ENCODE measurements at regions not wholly inside any gene's neighbourhood (a gene's known extent, or its start where the extent isn't known, plus 50 kb on each side); places are given as distances from the start of the nearest gene placed in this dataset.

DNA sequence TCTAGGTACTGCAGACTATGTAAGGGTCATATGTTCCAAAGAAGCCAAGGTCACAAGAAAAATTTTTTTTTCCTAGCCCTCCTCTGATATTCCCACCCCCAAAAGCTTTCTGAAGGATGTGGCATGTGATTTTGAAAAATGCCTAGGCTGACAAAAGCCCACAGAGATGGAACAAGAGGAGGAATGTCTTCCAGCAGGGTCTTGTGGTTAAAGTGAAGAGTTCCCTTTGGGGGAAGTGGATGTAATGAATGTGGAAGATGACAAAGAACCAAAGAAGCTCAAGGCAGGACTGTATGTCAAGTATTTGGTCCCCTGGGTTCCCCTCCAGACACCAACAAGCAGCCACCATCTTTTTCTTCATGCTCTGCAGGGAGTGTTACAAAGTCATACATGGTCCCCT lies 268.8 kb downstream of the BCOR start:
- DNase-seq (ENCODE audit: low read depth), result no peak

DNA sequence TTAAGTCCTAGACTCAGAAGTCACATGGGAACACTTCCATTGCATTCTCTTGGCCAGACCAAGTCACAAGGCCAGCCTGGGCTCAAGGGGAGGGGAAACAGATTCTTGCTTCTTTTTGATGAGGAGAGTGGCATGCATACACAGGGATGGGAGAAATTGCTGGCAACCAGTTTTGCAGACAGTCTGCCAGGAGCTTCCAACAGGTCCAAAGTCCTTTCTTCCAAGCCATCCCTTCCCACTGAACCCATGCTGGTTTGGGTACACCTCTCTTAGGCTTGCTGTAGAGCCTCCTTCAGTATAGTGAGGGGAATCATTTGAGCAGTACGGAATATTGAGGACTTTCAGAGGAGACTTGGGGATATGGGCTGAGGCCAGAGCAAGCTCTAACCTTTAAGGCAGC lies 267.8 kb downstream of the BCOR start:
- DNase-seq (ENCODE audit: low read depth), result no peak

DNA sequence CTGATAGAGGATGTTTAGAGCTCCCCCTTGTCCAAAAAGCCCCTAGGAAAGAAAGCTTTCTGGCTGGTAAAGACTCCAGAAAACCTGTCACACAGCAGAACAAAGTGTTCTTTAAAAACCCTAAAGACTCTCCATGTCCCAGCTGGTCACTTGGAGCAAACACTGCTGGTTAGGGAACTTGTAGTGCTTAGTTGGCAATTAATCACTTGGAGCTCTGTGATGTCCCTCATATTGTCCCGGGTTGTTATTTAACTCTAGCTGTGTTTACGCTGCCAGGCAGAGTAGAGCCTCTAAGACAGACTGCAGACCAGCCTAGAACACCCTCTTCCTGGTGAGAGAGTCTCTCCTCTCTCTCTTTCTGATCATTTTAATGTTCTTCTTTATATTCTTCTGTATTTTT lies 267.3 kb downstream of the BCOR start:
- no peak for DNase-seq (ENCODE audit: low read depth)

DNA sequence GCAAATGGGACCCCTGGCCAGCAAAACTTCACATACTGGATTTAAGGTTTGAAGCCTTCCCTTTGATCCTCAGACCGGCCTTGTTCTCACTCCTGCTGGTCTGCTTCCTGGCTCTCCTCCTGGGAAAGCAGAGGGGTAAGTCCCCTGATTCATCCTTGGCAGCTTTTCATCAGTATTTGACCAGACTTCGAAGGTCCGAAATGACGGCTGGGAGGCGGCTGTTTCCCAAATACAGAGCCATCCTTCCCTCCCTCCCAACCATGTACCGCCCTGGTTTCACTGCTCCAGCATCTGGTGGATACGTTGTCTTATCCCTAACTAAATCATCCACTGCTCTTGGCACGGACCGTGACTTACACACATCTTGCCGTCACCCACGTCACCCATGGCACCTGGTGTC lies 265.5 kb downstream of the BCOR start:
- DNase-seq (ENCODE audit: low read depth), result no peak

DNA sequence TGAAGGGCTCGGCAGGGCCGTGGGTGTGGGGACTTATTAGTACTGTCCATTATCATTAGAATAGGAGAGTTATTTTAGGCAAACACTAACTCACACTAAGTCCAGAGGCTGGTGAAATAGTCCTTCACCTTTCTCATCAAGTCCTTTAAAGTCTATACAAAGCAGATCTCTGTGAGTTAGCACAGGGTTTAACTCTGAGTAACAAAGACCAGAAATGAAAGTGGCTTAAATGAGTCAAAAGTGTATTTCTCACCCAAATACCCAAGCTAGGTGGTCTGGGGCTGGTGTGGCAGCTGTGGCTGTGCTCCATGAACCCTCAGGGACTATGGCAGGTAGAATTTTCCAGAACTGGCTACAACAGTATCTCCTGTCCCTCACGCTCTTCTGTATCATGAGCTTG lies 263.2 kb downstream of the BCOR start:
- no peak for DNase-seq (ENCODE audit: low read depth)

DNA sequence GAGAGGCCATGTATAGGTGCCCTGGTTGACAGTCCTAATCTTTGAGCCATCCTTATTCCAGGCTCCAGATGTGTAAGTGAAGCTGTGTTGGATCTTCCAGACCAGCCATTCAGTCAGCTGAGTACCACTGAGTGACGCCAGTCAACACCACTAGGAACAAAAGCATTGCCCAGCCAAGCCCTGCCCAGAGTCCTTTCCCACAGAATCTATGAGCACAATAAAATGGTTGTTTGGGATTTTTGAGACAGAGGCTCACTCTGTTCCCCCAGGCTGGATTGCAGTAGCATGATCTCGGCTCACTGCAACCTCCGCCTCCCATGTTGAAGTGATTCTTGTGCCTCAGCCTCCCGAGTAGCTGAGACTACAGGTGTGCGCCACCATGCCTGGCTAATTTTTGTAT lies 262.5 kb downstream of the BCOR start:
- no peak for DNase-seq (ENCODE audit: low read depth)

DNA sequence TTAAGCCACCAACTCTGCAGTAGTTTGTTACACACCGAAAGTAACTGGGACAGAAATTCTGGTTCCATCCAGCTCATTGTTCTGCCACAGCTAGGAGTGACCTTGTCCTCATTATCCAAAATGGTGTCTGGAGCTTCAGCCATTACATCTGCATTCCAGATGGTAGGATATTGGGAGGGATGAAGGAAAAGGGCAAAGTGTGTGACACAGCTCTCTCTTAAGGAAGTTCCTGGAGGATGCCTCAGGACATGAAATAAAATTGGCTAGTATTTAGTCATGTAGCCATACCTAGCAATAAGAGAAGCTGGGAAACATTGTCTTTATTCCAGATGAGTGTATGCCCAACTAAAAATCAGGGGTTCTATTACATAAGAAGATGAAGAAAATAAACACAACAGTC lies 262.0 kb downstream of the BCOR start:
- no peak for DNase-seq (ENCODE audit: low read depth)

DNA sequence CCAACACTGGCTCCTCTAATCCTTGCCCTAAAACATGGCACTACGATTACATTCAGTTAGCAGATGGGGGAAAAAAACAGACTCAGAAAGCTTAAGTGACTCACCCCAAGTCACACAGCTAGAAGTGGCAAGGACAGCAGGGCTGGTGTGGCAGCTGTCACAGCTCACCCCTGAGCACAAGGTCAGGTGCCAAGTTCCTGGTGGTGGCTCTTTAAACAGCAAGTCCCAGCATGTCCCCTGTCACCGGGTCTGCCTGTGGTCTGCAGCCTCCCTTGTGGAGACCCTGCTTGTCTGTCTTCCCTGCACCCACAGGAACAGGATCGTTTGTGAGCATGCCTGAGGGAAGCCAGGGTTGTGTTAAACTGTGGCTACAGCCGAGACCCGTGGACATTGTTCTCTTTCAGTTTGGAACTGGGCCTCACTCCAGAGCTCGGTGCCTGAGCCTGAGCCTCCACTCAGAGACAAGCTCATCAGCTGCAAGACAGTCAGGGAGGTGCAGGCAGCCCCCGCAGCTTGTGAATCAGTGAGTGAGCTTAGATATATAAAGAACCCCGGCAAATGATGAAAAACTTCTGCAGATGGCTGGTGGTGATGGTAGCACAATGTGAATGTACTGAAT lies 260.8 kb downstream of the BCOR start:
- no peak for DNase-seq (ENCODE audit: low read depth)

DNA sequence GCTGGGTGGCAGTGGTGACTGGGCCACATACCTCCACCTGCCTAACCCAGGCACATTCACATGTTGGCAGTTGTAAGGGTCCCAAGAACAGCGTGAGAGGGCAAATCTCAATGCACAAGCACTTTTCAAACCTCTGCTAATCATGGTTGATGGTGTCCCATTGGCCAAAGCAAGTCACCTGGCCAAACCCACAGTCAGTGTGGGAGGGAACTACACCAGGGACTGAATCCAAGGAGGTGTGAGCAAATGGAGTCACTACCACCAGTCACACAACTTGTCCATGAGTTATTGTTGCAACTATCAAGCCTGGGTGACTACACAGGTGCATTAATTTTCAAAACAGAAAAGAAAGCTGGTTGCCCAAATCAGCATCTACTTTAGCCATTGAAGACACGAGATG lies 260.1 kb downstream of the BCOR start:
- DNase-seq (ENCODE audit: low read depth), result no peak

DNA sequence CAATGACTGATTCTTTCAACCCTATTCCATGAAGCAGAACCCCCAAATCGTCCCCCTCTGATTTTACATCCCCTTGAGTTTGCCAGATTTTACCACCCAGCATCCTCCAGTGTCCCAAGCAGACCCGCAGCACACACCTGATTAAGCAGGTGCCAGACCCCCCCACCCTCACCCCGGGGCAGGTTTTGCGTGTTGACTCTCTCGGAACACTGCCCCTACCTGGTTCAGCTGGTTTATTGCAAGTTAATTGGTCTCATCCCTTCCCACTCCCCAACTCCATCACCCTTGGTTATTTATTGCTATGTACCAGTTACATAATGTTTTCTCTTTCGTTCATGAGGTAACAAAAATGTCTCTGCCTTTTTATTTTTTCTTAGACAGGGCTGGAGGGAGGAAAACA lies 258.4 kb downstream of the BCOR start:
- no peak for DNase-seq (ENCODE audit: low read depth)

DNA sequence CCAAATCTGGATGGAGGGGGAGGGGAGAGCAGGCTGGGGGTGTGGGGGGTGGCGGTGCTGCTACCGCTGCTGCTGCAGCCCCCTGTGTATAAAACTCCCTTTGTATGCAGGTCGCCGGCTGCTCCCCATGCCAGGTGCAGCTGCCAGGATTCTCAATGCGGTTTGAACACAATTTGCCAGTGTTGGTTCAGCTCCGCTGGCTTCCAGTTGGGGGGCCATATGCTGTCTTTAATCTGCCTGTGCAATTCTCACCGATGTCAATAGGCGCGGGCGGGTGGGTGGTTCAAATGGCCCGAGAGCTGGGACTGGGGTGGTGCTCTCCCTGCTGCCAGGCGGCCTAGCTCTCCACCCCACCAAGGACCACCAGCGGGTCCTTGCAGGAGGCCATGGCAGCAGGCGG lies 257.6 kb downstream of the BCOR start:
- no peak for DNase-seq (ENCODE audit: low read depth)

DNA sequence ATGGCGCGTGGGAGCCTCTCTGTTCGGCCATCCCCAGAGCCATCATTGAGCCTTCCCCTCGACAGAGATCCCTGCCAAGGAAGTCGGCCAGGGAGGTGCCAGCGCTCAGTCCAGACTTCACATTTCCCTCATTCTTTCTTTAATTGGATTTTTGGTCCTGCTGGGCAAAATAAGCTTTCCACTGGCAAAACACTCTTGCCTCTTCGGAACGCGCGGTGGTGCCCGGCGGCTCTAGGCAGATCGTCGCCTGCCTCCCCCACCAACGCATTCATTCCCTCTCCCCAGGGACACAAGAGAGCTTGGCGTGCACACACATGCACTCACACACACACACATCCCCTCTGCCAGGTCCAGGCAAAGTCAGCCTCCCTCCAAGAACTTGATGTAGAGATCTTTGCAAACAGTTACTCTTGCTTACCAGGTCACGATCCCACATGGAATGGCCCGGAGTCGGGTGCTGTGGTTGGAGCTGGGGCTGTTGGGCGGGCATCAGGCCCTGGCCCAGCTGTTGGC lies 257.1 kb downstream of the BCOR start:
- DNase-seq (ENCODE audit: low read depth), result no peak

DNA sequence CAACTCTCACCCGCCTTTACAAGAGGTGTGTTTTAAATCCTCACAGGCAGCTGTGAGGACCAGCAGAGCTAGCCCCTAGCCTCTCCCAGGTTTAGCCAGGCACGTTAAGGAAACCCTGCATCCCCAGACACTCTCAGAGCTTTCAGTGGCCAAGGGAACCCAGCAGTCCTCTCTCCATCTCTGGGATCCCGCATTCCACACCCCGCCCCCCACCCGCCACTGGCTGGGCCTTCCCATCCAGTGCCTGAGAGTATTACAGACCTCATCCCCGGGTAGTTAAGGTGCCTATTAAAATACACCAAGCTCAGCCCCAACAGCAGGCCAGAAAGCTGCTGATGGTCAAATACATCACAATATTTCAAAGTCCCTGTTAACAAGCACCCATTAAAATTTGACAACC lies 256.2 kb downstream of the BCOR start:
- DNase-seq (ENCODE audit: low read depth), result no peak

DNA sequence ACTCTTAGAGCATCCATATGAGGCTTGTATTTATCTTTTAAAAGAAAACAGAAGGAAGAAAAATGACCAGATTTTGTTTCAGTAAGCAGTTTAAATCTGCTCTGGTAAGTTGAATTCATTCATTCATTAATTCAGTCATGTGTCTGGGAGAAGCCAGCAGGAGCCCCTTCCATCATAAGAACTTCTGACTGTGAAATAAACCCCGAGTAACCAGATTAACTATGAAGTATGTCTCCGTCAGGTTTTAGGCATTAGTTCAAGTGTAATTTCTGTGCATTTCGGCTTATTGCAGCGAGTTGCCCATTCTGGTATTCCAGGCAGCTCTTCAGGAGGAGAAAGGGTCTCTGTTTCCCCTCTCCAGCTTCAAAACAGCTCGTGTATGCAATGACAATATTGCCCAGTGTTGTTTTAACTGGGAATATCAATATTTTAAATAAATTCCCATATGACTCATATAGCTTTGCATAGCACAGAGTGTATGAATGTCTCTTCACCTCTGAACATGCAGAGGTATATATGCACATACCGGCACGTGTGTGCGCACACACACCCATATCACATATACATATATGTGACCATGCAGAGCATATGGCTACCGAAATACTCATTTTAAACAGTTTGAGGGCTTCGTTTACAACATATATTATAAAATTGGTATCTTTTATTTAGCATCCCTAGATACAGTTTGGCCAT lies 255.3 kb downstream of the BCOR start:
- no peak for DNase-seq (ENCODE audit: low read depth)

DNA sequence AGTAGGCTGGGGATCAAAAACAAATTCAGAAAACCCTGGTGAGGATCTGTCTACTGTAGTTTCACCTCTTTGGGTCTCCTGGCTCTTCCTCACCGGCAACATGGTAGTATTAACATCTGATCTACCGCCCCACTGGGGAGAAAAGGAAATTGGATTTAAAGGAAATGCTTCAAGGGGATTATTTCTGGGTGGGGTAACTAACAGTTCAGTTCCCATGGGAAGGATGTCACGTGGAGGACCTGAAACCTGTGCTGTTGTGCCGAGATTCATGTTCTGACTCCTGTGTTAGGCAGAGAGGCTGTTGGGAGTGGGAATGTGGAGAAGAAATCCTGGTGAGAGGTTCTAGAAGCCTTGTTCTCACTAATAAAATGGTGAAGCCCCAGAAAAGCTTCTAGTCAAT lies 254.4 kb downstream of the BCOR start:
- no peak for DNase-seq (ENCODE audit: low read depth)

DNA sequence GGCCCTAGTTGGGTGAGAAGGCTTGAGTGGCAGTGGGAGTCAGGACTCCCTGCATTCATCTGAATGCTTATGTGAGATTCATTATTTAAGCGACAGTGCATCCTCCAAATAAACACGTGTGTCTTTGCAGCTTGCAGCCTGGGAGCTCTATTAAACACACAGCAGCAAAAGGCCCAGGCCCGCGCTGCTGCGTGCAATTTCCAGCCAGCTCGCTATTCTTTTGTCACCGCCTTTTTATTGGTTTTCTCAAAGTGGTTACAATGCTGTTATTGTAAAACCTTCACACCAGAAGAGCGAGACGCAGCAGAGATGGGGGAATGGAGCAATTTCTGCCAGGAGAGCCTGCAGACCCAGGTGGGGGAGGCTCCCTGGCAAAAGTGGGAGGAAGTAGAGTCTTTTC lies 252.5 kb downstream of the BCOR start:
- no peak for DNase-seq (ENCODE audit: low read depth)

DNA sequence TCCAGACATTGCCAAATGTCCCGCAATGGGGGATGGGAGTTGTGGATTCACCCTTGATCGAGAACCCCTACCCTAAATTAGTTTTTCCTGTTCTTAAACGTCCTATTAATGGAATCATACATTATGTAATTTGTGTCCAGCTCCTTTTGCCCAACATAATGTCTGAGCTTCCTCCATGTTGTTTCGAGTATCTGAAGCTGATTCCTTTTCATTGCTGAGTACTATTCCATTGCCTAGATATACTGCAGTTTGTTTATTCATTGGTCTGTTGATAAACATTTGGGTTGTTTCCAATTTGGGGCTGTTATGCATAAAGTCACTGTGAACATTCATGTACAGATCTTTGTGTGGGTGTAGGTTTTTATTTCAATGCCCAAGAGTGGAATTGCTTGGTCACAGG lies 251.3 kb downstream of the BCOR start:
- DNase-seq (ENCODE audit: low read depth), result no peak

DNA sequence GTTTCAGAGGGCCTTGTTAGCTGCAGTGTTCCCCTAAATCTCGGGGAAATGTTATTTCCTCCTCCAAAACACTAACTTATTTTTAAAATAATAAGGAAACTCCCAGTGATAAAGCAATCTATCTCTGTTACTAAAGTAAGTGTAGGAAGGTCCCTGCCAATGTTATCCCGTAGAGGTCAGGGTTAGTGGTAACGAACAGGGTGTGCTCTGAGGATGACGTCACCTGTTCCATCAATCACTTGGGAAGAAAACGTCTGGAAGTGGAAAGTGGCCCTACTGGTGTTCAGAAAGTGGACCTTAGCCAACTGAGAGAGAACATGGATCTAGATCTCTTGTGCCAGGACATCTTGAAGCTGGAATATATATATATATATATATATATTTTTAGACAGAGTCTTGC lies 249.5 kb downstream of the BCOR start:
- no peak for DNase-seq (ENCODE audit: low read depth)

DNA sequence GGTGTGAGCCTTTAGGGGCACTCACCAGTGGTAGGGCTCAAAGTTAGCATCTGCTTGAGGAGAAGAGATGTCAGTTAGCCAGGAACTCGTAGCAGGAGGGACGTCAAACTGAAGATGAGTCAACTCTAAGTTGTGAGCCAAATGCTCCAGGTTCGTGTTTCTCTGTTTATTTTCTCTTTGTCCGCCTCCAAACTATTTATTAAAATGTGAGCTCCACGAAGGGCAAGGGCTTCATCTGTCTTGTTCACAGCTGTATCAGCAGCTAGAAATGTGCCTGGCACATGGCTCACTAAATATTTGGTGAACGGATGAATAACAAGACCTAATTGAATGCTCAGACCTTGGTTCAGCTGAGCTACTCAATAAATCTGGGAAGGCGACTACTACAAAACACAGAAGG lies 248.9 kb downstream of the BCOR start:
- DNase-seq (ENCODE audit: low read depth), result no peak

DNA sequence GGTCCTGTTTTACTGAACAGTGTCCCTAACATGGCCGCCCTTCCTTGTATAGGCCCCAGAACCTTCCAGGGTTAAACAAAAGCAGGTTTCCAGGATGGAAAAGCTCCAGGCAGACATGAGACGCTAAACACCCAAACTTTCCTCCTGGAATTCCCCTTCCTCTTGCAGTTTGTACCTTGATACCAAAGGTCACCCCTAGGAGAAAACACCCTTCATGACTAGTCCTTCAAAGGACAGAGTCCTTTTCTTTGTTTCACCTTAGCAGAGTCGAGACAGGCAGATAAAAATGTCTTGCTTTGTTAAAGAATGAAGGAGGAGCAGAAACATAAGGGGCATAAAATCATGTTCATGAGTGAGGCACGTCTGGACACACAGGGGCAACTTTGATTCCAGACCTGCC lies 247.5 kb downstream of the BCOR start:
- no peak for DNase-seq (ENCODE audit: low read depth)

DNA sequence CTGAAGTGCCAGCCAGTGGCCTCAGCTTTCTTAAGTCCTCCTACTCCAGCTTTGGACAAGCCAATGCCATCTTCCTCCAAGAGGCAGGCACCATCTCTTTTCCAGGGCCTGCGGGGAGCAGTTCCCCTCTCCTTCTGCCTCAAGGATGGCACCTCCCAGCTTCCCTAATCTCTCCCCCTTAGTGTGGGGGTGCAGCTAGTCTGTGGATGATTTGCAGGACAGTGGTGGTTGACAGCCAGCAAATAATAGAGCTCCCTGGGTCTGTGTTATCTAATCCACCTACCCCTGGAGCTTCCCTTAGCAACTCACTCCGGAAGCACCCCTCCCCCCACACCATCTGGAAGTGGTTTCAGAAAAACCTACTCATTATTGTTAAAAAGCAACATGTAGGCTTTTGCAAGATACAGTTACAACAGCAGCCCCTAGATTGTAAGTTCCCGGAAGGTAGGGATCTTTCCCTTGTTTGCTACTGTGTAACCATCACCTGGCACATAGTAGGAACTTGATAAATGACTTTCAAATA lies 247.1 kb downstream of the BCOR start:
- no peak for DNase-seq (ENCODE audit: low read depth)

DNA sequence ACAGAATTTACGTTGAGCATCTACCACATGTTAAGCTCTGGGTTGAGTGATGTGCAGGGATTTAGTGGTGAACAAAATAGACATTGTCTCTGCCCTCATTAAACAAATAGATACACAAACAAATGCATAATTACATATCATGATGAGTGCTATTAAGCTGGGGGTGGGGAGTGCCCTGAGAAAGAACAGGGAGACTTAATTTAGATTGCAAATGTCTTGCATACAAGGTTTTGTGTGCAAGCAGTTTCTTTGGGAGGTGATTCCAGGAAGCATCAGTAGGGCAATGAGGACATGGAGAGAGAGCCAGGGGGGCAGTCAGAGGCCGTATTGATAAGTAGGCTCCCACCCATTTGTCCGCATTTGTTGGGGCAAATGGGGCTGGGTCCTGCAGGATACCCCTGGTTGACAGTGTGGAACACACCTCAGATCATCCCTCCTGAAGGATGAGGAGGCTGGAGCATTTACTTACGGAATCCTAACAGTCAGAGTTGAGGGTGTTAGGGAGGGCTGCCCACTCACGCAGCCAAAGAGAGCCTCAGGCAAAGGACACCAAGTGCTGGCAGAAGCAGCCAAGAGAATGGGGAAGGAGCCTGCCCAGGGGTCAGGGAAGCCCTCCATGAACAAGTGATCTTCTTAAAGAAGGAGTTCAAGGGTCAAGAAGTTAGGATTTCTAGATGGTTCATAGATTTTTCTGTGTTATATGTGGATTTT lies 245.9 kb downstream of the BCOR start:
- DNase-seq (ENCODE audit: low read depth), result no peak

DNA sequence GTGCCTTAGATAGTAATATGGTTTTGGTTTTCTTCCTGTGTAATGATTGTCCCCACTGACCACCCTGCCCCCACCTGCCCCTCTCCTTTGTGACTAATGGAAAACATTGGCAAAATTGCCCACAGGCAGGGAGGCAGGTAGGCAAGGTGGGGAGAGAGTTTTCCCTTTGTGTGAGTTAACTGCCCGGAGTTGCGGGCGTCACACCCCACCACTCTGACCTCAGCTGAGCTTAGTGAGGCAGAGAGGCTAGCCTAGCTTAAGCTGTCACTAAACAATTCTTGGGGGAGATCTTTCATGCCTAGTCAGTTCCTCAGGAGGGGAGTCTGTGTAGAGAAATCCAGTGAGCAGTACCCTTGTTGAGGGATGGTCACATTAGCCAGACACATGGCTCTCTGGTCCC lies 245.3 kb downstream of the BCOR start:
- no peak for DNase-seq (ENCODE audit: low read depth)

Measured in T follicular helper cell (primary cell).